Head of caudate nucleus (tissue), 42 donors: ENCODE measurements at regions not wholly inside any gene's neighbourhood (a gene's known extent, or its start where the extent isn't known, plus 50 kb on each side); places are given as distances from the start of the nearest gene placed in this dataset.
A peak's percentile ranks its signal among the peaks of the same experiment; 100 is the strongest.

Experiments
- DNase-seq, 42 donors: peaks; one replicate each; pipeline versions ENCODE4 v3.0.0 to v3.0.0-alpha.2; 2020 to 2021; ENCODE audit warnings: mixed read lengths in 7 of 42
- intact Hi-C: fragments of 100-400 bp; cut with DNase I; formaldehyde crosslinking; loops from one replicate; pipeline ENCODE4 v1.15.0; 2022

- intact Hi-C loops, result no loop called here
These were observed 57.7 kb upstream of the CPEB4 start for GRCh38 chr5:173830421-173830820.

DNA sequence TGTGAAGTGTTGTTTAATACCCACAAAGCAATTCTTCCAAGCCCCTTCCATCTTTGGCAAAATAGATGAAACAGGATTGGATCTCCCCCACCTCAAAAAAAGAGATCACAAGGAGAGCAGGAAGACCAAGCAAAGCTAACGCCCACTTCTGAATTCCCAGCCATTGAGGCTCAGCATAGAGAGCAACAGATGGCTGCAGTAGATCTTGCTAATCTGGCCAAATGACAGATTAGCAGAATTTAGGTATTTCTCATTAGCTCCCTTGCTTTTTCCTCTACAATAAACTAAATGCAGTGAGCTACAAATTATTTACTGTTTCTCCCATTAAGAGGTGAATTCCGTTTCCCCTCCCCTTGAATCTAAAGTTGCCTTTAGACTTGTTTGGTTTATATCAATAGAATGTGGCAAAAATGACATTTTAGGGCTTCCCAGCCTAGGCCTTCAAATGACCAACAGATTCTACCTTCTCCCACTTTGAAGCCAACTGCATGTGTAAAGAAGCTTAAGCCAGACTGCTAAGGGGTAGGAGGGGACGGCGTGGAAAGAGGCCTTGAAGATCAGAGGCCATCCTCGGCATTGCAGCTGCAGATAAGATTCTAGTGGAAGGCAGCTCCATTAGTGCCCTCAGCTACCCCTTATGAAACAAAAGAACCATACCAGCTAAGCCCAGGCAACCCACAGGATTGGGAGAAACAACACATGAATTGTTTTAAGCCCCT, 56.8 kb upstream of the CPEB4 start:
- no peak for DNase-seq
- intact Hi-C loops, result no loop called here

More at GRCh38 chr5:173830421-173830820, 57.7 kb upstream of the CPEB4 start:
- DNase-seq, result no peak

- intact Hi-C loops, result no loop called here
- DNase-seq, result no peak
These were observed 55.8 kb upstream of the CPEB4 start for GRCh38 chr5:173832386-173832785.

GRCh38 chr5:173833196-173833985, 54.8 kb upstream of the CPEB4 start:
- peak in 11 of 42 donors; percentile 15 to 61 (median 35) for DNase-seq
- intact Hi-C loops, result no loop called here

GRCh38 chr5:173834071-173834771, 53.9 kb upstream of the CPEB4 start:
- intact Hi-C loops, result no loop called here
- no peak for DNase-seq

DNA sequence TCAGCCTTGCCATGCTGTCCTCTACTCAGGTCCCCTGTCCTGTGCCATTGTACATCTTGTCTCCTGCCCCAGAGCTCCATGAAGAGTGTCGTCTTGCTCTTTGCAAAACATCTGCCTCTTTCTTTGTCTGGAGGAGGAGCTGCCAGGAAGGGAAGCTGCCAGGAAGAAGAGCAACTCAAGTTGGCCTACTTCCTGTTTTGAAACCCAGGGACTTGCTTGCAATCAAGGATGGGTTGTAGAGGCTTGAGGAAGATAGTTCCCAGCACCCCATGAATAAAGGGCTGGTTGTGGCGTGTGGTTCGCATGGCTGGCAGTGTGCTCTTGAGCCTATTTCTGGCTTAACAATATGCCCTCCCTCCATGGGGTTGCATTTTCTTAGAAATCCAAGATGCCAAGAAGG, 53.0 kb upstream of the CPEB4 start:
- intact Hi-C loops, result no loop called here

GRCh38 chr5:173835661-173836060, 52.5 kb upstream of the CPEB4 start:
- DNase-seq, result no peak
- intact Hi-C loops, result no loop called here

More for the DNA sequence above, 53.0 kb upstream of the CPEB4 start:
- DNase-seq, result peak in 12 of 42 donors; percentile 15 to 46 (median 34)

DNA sequence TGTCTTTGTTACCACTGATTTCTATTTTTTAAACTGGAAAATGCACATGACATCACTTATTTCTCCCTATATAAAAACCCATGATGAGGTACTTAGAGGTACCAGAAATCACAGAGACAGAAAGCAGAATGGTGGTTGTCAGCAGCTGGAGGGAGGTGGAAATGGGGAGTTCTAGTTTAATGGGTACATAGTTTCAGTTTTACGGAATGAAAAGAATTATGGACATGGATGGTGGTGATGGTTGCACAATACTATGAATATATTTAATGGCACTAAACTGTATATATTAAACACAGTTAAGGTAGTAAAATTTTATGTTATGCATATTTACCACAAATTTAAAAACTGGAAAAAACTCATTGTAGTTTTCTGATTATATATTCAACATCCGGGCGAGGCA, 50.5 kb upstream of the CPEB4 start:
- intact Hi-C loops, result no loop called here
- DNase-seq, result no peak
